OCI-LY7 (cell line): ENCODE measurements at regions not wholly inside any gene's neighbourhood (a gene's known extent, or its start where the extent isn't known, plus 50 kb on each side); places are given as distances from the start of the nearest gene placed in this dataset.
"Not testable (repeated sequence)": the region's sequence is repeated elsewhere in the genome, so short reads cannot be mapped to it uniquely, and the experiment has no call there.

ENCODE experiments used
- BruUV-seq: library from RNA; stranded (reverse); fragments of 400-500 nt; replicated peaks from 2 replicates; lab custom pipeline; 2021; lab: Mats Ljungman, UMichigan
- CTCF ChIA-PET: fragments of 300-600 bp; sonication (Branson Sonifier 250); formaldehyde crosslinking; loops from one replicate; lab custom pipeline; 2022; ENCODE audit warnings: antibody characterized with exemption; ENCODE audit not compliant: unreplicated experiment; lab: Charles Lee
- POLR2A ChIA-PET: fragments of 300-600 bp; sonication (Branson Sonifier 250); formaldehyde crosslinking; loops from one replicate; lab custom pipeline; 2022; ENCODE audit warnings: antibody characterized with exemption; lab: Charles Lee
- DNase-seq: peaks from one replicate; pipeline ENCODE4 v3.0.0-alpha.2; 2015; ENCODE audit warnings: low spot score
- H2AFZ ChIP-seq: fragments of 200-600 bp; sonication (generic), shearing (Covaris generic); 2 replicates; pipeline ENCODE4 v1.6.1; 2014; ENCODE audit warnings: mild to moderate bottlenecking, antibody characterized with exemption, low read length, moderate library complexity
- H3K27ac ChIP-seq: fragments of 200-600 bp; sonication (generic); 2 replicates; pipeline ENCODE4 v1.5.1; 2014; ENCODE audit warnings: mixed run types, low read depth, mild to moderate bottlenecking, moderate library complexity, low read length, inconsistent platforms; ENCODE audit not compliant: poor library complexity, severe bottlenecking
- H3K36me3 ChIP-seq: fragments of 200-600 bp; sonication (generic); 2 replicates; pipeline ENCODE4 v1.6.1; 2014; ENCODE audit warnings: mild to moderate bottlenecking, antibody characterized with exemption, low read length, moderate library complexity, mixed read lengths; ENCODE audit not compliant: insufficient read depth
- H3K4me1 ChIP-seq: fragments of 200-600 bp; sonication (generic); 2 replicates; pipeline ENCODE4 v1.5.1; 2014; ENCODE audit warnings: mild to moderate bottlenecking, low read length; ENCODE audit not compliant: insufficient read depth, poor library complexity, severe bottlenecking
- H3K4me2 ChIP-seq: fragments of 200-600 bp; sonication (generic); 2 replicates; pipeline ENCODE4 v1.6.1; 2014; ENCODE audit warnings: mild to moderate bottlenecking, low read length
- H3K4me3 ChIP-seq: fragments of 200-600 bp; sonication (generic); 2 replicates; pipeline ENCODE4 v1.5.1; 2014; ENCODE audit warnings: mild to moderate bottlenecking, low read depth, low read length; ENCODE audit not compliant: poor library complexity, severe bottlenecking
- H3K79me2 ChIP-seq: fragments of 200-600 bp; sonication (generic); 2 replicates; pipeline ENCODE4 v1.6.1; 2016; ENCODE audit warnings: low read depth, mild to moderate bottlenecking, low read length, moderate library complexity, mixed read lengths; ENCODE audit not compliant: insufficient read depth
- H3K9me2 ChIP-seq: fragments of 200-600 bp; sonication (generic); 2 replicates; pipeline ENCODE4 v1.6.1; 2016; ENCODE audit warnings: mild to moderate bottlenecking, low read length, mixed read lengths; ENCODE audit not compliant: insufficient read depth
- H3K9me3 ChIP-seq: fragments of 200-600 bp; sonication (generic); 2 replicates; pipeline ENCODE4 v1.6.1; 2014; ENCODE audit warnings: mild to moderate bottlenecking, mixed run types, low read length, mixed read lengths
- H4K20me1 ChIP-seq: fragments of 200-600 bp; sonication (generic); 2 replicates; pipeline ENCODE4 v1.6.1; 2014; ENCODE audit warnings: mild to moderate bottlenecking, antibody characterized with exemption, low read length, moderate library complexity, mixed read lengths; ENCODE audit not compliant: insufficient read depth
- CTCF ChIP-seq: fragments of 200-600 bp; sonication (generic); conservative IDR thresholded peaks from 2 replicates; pipeline ENCODE4 v1.5.1; 2014; ENCODE audit warnings: mild to moderate bottlenecking, antibody characterized with exemption, low read length, moderate library complexity, mixed read lengths
- EZH2phosphoT487 ChIP-seq: fragments of 200-600 bp; sonication (generic); IDR thresholded peaks from 2 replicates; pipeline ENCODE4 v1.6.1; 2018; ENCODE audit warnings: low read depth, borderline replicate concordance, mild to moderate bottlenecking, mixed run types, antibody characterized with exemption, low read length, moderate library complexity, mixed read lengths
- intact Hi-C: fragments of 100-400 bp; cut with micrococcal nuclease; formaldehyde crosslinking; loops from one replicate; pipeline ENCODE4 v1.10.0; 2022; ENCODE audit not compliant: unreplicated experiment

- Histone ChIP-seq H3K27ac (no peak overlapping the region), H2AFZ (no peak overlapping the region), H4K20me1 (no peaks in the 10 kb centered on the region), H3K4me3 (no peak overlapping the region), H3K79me2 (no peaks in the 10 kb centered on the region), H3K9me2 (no peaks in the 10 kb centered on the region), H3K36me3 (no peaks in the 10 kb centered on the region), H3K9me3 (no peaks in the 10 kb centered on the region), H3K4me1 (no peaks in the 10 kb centered on the region), H3K4me2 (no peak overlapping the region)
- no peak for DNase-seq
- no TSS peak for BruUV-seq
- intact Hi-C loops: no loop called here
- ChIA-PET POLR2A (no interaction called here), CTCF (no interaction called here)
- TF ChIP-seq CTCF (no peak), EZH2phosphoT487 (no peak)
Observed at GRCh38 chr12:46590991-46591703, 218.6 kb upstream of the SLC38A2 start.

GRCh38 chr12:46585854-46586621, 213.5 kb upstream of the SLC38A2 start:
- Histone ChIP-seq H3K4me1 (no peaks in the 10 kb centered on the region), H3K27ac (no peak overlapping the region), H3K9me3 (no peaks in the 10 kb centered on the region), H3K79me2 (no peaks in the 10 kb centered on the region), H3K4me3 (no peak overlapping the region), H3K36me3 (no peaks in the 10 kb centered on the region), H3K9me2 (no peaks in the 10 kb centered on the region), H2AFZ (no peak overlapping the region), H4K20me1 (no peaks in the 10 kb centered on the region), H3K4me2 (no peak overlapping the region)
- no TSS peak for BruUV-seq
- TF ChIP-seq EZH2phosphoT487 (no peak), CTCF (no peak)
- peak; percentile 4 for DNase-seq
- ChIA-PET POLR2A (no interaction called here), CTCF (no interaction called here)
- intact Hi-C loops: no loop called here

GRCh38 chr12:46584098-46584497, 211.5 kb upstream of the SLC38A2 start:
- H3K79me2 ChIP-seq, H3K27ac ChIP-seq, H3K4me3 ChIP-seq, H4K20me1 ChIP-seq, H2AFZ ChIP-seq, H3K36me3 ChIP-seq, H3K4me2 ChIP-seq, intact Hi-C loops, H3K9me2 ChIP-seq, DNase-seq, BruUV-seq, H3K4me1 ChIP-seq, CTCF ChIA-PET, H3K9me3 ChIP-seq: not testable (repeated sequence)
- POLR2A ChIA-PET: interaction anchor here (1.0 kb wide), 1 partner anchor 27 kb away, joined by 3 read pairs; no protein-coding TSS in a partner anchor

GRCh38 chr12:46581990-46582389, 209.4 kb upstream of the SLC38A2 start:
- H4K20me1 ChIP-seq, H3K36me3 ChIP-seq, H3K79me2 ChIP-seq, H2AFZ ChIP-seq, intact Hi-C loops, H3K9me2 ChIP-seq, H3K4me1 ChIP-seq, H3K4me2 ChIP-seq, H3K9me3 ChIP-seq, H3K4me3 ChIP-seq, CTCF ChIA-PET, DNase-seq, H3K27ac ChIP-seq, POLR2A ChIA-PET, BruUV-seq: not testable (repeated sequence)
